CD4-positive, alpha-beta T cell (primary cell): ENCODE measurements at regions not wholly inside any gene's neighbourhood (a gene's known extent, or its start where the extent isn't known, plus 50 kb on each side); places are given as distances from the start of the nearest gene placed in this dataset.

Experiments used
- ATAC-seq: fragments of 200-7000 bp; cut with Tn5 transposase; one replicate; pipeline ENCODE4 v1.10.0; 2022; ENCODE audit warnings: mild to moderate bottlenecking; ENCODE audit not compliant: poor library complexity
- CTCF ChIA-PET: fragments of 350-600 bp; sonication (Branson Sonifier 250); formaldehyde crosslinking; loops from one replicate; lab custom pipeline; 2021; ENCODE audit warnings: antibody characterized with exemption, inconsistent platforms; lab: Charles Lee
- POLR2A ChIA-PET: fragments of 350-600 bp; sonication (Branson Sonifier 250); formaldehyde crosslinking; loops from one replicate; lab custom pipeline; 2021; ENCODE audit warnings: antibody characterized with exemption, inconsistent platforms; lab: Charles Lee
- DNase-seq, 14 experiments: peaks; one replicate each; pipeline ENCODE4 v3.0.0-alpha.2; 2013 to 2020; ENCODE audit warnings: mixed read lengths in 2 of 14
- H3K27ac ChIP-seq, 2 donors: one replicate each; pipeline versions ENCODE4 v1.5.1 to v1.7.0; 2013; ENCODE audit warnings: low read length in 2 of 2, low read depth in 1 of 2, mild to moderate bottlenecking in 1 of 2
- H3K27me3 ChIP-seq, 2 experiments: 1 replicate in 1 of 2; 2 replicates in 1 of 2; pipeline versions ENCODE4 v1.6.1 to v1.7.0; 2013; ENCODE audit warnings: low read length in 2 of 2, control low read depth in 1 of 2, mild to moderate bottlenecking in 1 of 2, moderate library complexity in 1 of 2; ENCODE audit not compliant: insufficient read depth in 2 of 2, control insufficient read depth in 1 of 2
- H3K36me3 ChIP-seq: one replicate; pipeline ENCODE4 v1.6.1; 2013; ENCODE audit warnings: low read length, control low read depth; ENCODE audit not compliant: insufficient read depth
- H3K4me1 ChIP-seq: one replicate; pipeline ENCODE4 v1.6.1; 2013; ENCODE audit warnings: low read length, control low read depth; ENCODE audit not compliant: insufficient read depth
- H3K4me3 ChIP-seq: one replicate; pipeline ENCODE4 v1.5.1; 2013; ENCODE audit warnings: mild to moderate bottlenecking, low read length, moderate library complexity
- H3K9me3 ChIP-seq, 2 experiments: 1 replicate in 1 of 2; 2 replicates in 1 of 2; pipeline versions ENCODE4 v1.6.1 to v1.7.0; 2013; ENCODE audit warnings: low read length in 2 of 2, mild to moderate bottlenecking in 2 of 2, control low read depth in 1 of 2, moderate library complexity in 1 of 2; ENCODE audit not compliant: control insufficient read depth in 1 of 2, insufficient read depth in 1 of 2
- H3K27ac Mint-ChIP-seq: one replicate; pipeline ENCODE4 v1.8.0; 2020; ENCODE audit warnings: mixed read lengths
- H3K27me3 Mint-ChIP-seq: one replicate; pipeline ENCODE4 v1.8.0; 2021; ENCODE audit warnings: mixed read lengths
- H3K36me3 Mint-ChIP-seq: one replicate; pipeline ENCODE4 v1.8.0; 2021; ENCODE audit warnings: low read depth, mixed read lengths
- H3K4me1 Mint-ChIP-seq: one replicate; pipeline ENCODE4 v1.8.0; 2021; ENCODE audit warnings: low read depth, mixed read lengths
- H3K4me3 Mint-ChIP-seq: one replicate; pipeline ENCODE4 v1.8.0; 2020; ENCODE audit warnings: mild to moderate bottlenecking, mixed read lengths
- H3K9me3 Mint-ChIP-seq: one replicate; pipeline ENCODE4 v1.8.0; 2020; ENCODE audit warnings: mixed read lengths
- CTCF ChIP-seq: fragments of 200-600 bp; IDR thresholded peaks from one replicate; pipeline ENCODE4 v1.8.0; 2022; ENCODE audit warnings: antibody characterized with exemption, mild to moderate bottlenecking
- intact Hi-C, 2 experiments: fragments of 100-400 bp; cut with DNase I in 1 of 2; cut with micrococcal nuclease in 1 of 2; formaldehyde crosslinking; loops; one replicate each; pipeline versions ENCODE4 v1.15.1 to v1.9.0; 2023 to 2025; cut with DNase I, micrococcal nuclease

- Mint-ChIP-seq H3K27ac (no peak overlapping the region), H3K9me3 (no peaks in the 10 kb centered on the region), H3K27me3 (peaks cover 10% of the 10 kb centered on the region), H3K36me3 (no peaks in the 10 kb centered on the region), H3K4me1 (peaks cover 9% of the 10 kb centered on the region), H3K4me3 (no peak overlapping the region)
- H3K4me3 ChIP-seq: no peak overlapping the region
- no peaks in the 10 kb centered on the region for H3K27me3 ChIP-seq
- H3K27ac ChIP-seq: no peak overlapping the region
- TF ChIP-seq CTCF: no peak
- intact Hi-C loops: no loop called here
- ATAC-seq: no peak
- H3K9me3 ChIP-seq: no peaks in the 10 kb centered on the region
- ChIA-PET POLR2A (no interaction called here), CTCF (no interaction called here)
- H3K4me1 ChIP-seq: peaks cover 8% of the 10 kb centered on the region
- no peaks in the 10 kb centered on the region for H3K36me3 ChIP-seq
- no peak for DNase-seq
Measured at GRCh38 chr1:59128239-59128736, 168.6 kb upstream of the FGGY start.

GRCh38 chr1:59128784-59129227, 168.1 kb upstream of the FGGY start:
- Histone ChIP-seq H3K9me3 (no peaks in the 10 kb centered on the region), H3K27me3 (no peaks in the 10 kb centered on the region), H3K27ac (no peak overlapping the region), H3K36me3 (no peaks in the 10 kb centered on the region), H3K4me1 (peaks cover 8% of the 10 kb centered on the region), H3K4me3 (no peak overlapping the region)
- Mint-ChIP-seq H3K27ac (no peak overlapping the region), H3K4me1 (peaks cover 9% of the 10 kb centered on the region), H3K27me3 (peaks cover 5% of the 10 kb centered on the region), H3K9me3 (no peaks in the 10 kb centered on the region), H3K4me3 (no peak overlapping the region), H3K36me3 (no peaks in the 10 kb centered on the region)
- ChIA-PET CTCF (no interaction called here), POLR2A (no interaction called here)
- TF ChIP-seq CTCF: no peak
- ATAC-seq (no peak), DNase-seq (no peak)
- intact Hi-C loops: no loop called here

GRCh38 chr1:59132295-59132694, 164.6 kb upstream of the FGGY start:
- intact Hi-C loops: no loop called here
- H3K4me3 ChIP-seq: no peak overlapping the region
- no peaks in the 10 kb centered on the region for H3K9me3 ChIP-seq
- TF ChIP-seq CTCF: no peak
- POLR2A ChIA-PET: no interaction called here
- Mint-ChIP-seq H3K4me1 (no peaks in the 10 kb centered on the region), H3K27ac (no peak overlapping the region), H3K9me3 (no peaks in the 10 kb centered on the region), H3K27me3 (peaks cover 5% of the 10 kb centered on the region), H3K4me3 (no peak overlapping the region), H3K36me3 (no peaks in the 10 kb centered on the region)
- no peak for ATAC-seq
- no peaks in the 10 kb centered on the region for H3K4me1 ChIP-seq
- CTCF ChIA-PET: no interaction called here
- H3K27me3 ChIP-seq: no peaks in the 10 kb centered on the region
- H3K27ac ChIP-seq: no peak overlapping the region
- no peaks in the 10 kb centered on the region for H3K36me3 ChIP-seq
- no peak for DNase-seq
